OCI-LY1 (cell line): ENCODE measurements at regions not wholly inside any gene's neighbourhood (a gene's known extent, or its start where the extent isn't known, plus 50 kb on each side); places are given as distances from the start of the nearest gene placed in this dataset.

Experiments used
- H2AFZ ChIP-seq: fragments of 200-600 bp; sonication (generic), shearing (Covaris generic); 2 replicates; pipeline ENCODE4 v1.6.0; 2014; ENCODE audit warnings: antibody characterized with exemption, mild to moderate bottlenecking, low read length
- H3F3A ChIP-seq: fragments of 200-600 bp; sonication (generic), shearing (Covaris generic); 2 replicates; pipeline ENCODE4 v1.6.0; 2014; ENCODE audit warnings: mild to moderate bottlenecking, antibody characterized with exemption, low read length, moderate library complexity; ENCODE audit not compliant: insufficient read depth
- H3K27ac ChIP-seq: fragments of 200-600 bp; sonication (generic); 2 replicates; pipeline ENCODE4 v1.5.1; 2014; ENCODE audit warnings: low read length, mixed run types, mild to moderate bottlenecking, low read depth; ENCODE audit not compliant: poor library complexity, severe bottlenecking
- H3K27me3 ChIP-seq: fragments of 200-600 bp; sonication (generic); 2 replicates; pipeline ENCODE4 v1.6.0; 2014; ENCODE audit warnings: antibody characterized with exemption, mild to moderate bottlenecking, low read length, moderate library complexity; ENCODE audit not compliant: insufficient read depth
- H3K36me3 ChIP-seq: fragments of 200-600 bp; sonication (generic); 2 replicates; pipeline ENCODE4 v1.6.1; 2014; ENCODE audit warnings: mild to moderate bottlenecking, antibody characterized with exemption, low read length, moderate library complexity, mixed read lengths; ENCODE audit not compliant: insufficient read depth
- H3K4me1 ChIP-seq: fragments of 200-600 bp; sonication (generic); 2 replicates; pipeline ENCODE4 v1.5.1; 2014; ENCODE audit warnings: mild to moderate bottlenecking, low read length, moderate library complexity; ENCODE audit not compliant: insufficient read depth, severe bottlenecking
- H3K4me2 ChIP-seq: fragments of 200-600 bp; sonication (generic), shearing (Covaris generic); 2 replicates; pipeline ENCODE4 v1.6.1; 2014; ENCODE audit warnings: low read length
- H3K4me3 ChIP-seq: fragments of 200-600 bp; sonication (generic); 2 replicates; pipeline ENCODE4 v1.5.1; 2014; ENCODE audit warnings: low read length, low read depth, mild to moderate bottlenecking, mixed read lengths; ENCODE audit not compliant: poor library complexity, severe bottlenecking
- H3K79me2 ChIP-seq: fragments of 200-600 bp; shearing (Covaris generic); 2 replicates; pipeline ENCODE4 v1.6.1; 2016; ENCODE audit warnings: mixed run types, low read length, mixed read lengths; ENCODE audit not compliant: insufficient read depth
- H3K9ac ChIP-seq: fragments of 200-600 bp; sonication (generic), shearing (Covaris generic); 2 replicates; pipeline ENCODE4 v1.6.1; 2014; ENCODE audit warnings: mild to moderate bottlenecking, low read length, mixed read lengths
- H3K9me2 ChIP-seq: fragments of 200-600 bp; sonication (generic), shearing (Covaris generic); 2 replicates; pipeline ENCODE4 v1.6.1; 2014; ENCODE audit warnings: low read depth, mild to moderate bottlenecking, low read length, mixed read lengths
- H3K9me3 ChIP-seq: fragments of 200-600 bp; shearing (Covaris generic); 2 replicates; pipeline ENCODE4 v1.6.1; 2014; ENCODE audit warnings: low read length, mixed read lengths
- H4K20me1 ChIP-seq: fragments of 200-600 bp; sonication (generic), shearing (Covaris generic); 2 replicates; pipeline ENCODE4 v1.6.0; 2016; ENCODE audit warnings: mild to moderate bottlenecking, low read length; ENCODE audit not compliant: insufficient read depth
- CTCF ChIP-seq: fragments of 200-600 bp; sonication (generic), shearing (Covaris generic); IDR thresholded peaks from 2 replicates; pipeline ENCODE4 v1.5.1; 2017; ENCODE audit warnings: mild to moderate bottlenecking, antibody characterized with exemption, low read length, moderate library complexity, mixed read lengths
- EZH2 ChIP-seq: fragments of 200-600 bp; sonication (generic), shearing (Covaris generic); IDR thresholded peaks from 2 replicates; pipeline ENCODE4 v1.8.0; 2017; ENCODE audit warnings: borderline replicate concordance, mixed run types, mild to moderate bottlenecking, antibody characterized with exemption, low read length, moderate library complexity, mixed read lengths

- Histone ChIP-seq H3K27ac (no peak overlapping the region), H3K4me1 (no peaks in the 10 kb centered on the region), H3K36me3 (no peaks in the 10 kb centered on the region), H3K9me3 (no peaks in the 10 kb centered on the region), H4K20me1 (no peaks in the 10 kb centered on the region), H3K79me2 (no peaks in the 10 kb centered on the region), H3F3A (no peaks in the 10 kb centered on the region), H3K4me2 (no peak overlapping the region), H3K27me3 (no peaks in the 10 kb centered on the region; the same call in 1 of the 2 replicates), H3K9ac (no peak overlapping the region), H3K9me2 (no peaks in the 10 kb centered on the region), H3K4me3 (no peak overlapping the region), H2AFZ (no peak overlapping the region)
- no peak for TF ChIP-seq CTCF
- no peak for TF ChIP-seq EZH2
Observed at GRCh38 chr6:169902070-169902469, 150.6 kb downstream of the ERMARD start.

GRCh38 chr6:169899481-169900145, 148.2 kb downstream of the ERMARD start:
- H3K27ac ChIP-seq = no peak overlapping the region
- H3K79me2 ChIP-seq = no peaks in the 10 kb centered on the region
- no peak overlapping the region for H2AFZ ChIP-seq
- H3K4me1 ChIP-seq = no peaks in the 10 kb centered on the region
- H3F3A ChIP-seq = no peaks in the 10 kb centered on the region
- H3K9me2 ChIP-seq = no peaks in the 10 kb centered on the region
- H3K9me3 ChIP-seq = no peaks in the 10 kb centered on the region
- TF ChIP-seq EZH2 (no peak), CTCF (no peak)
- no peak overlapping the region for H3K9ac ChIP-seq
- no peak overlapping the region for H3K4me3 ChIP-seq
- H3K27me3 ChIP-seq = no peaks in the 10 kb centered on the region
- H4K20me1 ChIP-seq = no peaks in the 10 kb centered on the region
- no peaks in the 10 kb centered on the region for H3K36me3 ChIP-seq
- H3K4me2 ChIP-seq = no peak overlapping the region

GRCh38 chr6:169898788-169899480, 147.5 kb downstream of the ERMARD start:
- Histone ChIP-seq H3K79me2 (no peaks in the 10 kb centered on the region), H3K9ac (no peak overlapping the region)

More at GRCh38 chr6:169898788-169899480, 147.5 kb downstream of the ERMARD start:
- no peaks in the 10 kb centered on the region for H3K9me3 ChIP-seq
- H3K4me1 ChIP-seq = no peaks in the 10 kb centered on the region
- H3K36me3 ChIP-seq = no peaks in the 10 kb centered on the region
- no peak overlapping the region for H3K4me3 ChIP-seq
- no peak for TF ChIP-seq EZH2
- TF ChIP-seq CTCF = no peak
- H4K20me1 ChIP-seq = no peaks in the 10 kb centered on the region
- no peak overlapping the region for H2AFZ ChIP-seq
- no peak overlapping the region for H3K4me2 ChIP-seq
- H3K27me3 ChIP-seq = no peaks in the 10 kb centered on the region
- no peaks in the 10 kb centered on the region for H3K9me2 ChIP-seq
- no peaks in the 10 kb centered on the region for H3F3A ChIP-seq
- no peak overlapping the region for H3K27ac ChIP-seq
